ENCODE measurements at regions not wholly inside any gene's neighbourhood (a gene's known extent, or its start where the extent isn't known, plus 50 kb on each side); places are given as distances from the start of the nearest gene placed in this dataset.

DNA sequence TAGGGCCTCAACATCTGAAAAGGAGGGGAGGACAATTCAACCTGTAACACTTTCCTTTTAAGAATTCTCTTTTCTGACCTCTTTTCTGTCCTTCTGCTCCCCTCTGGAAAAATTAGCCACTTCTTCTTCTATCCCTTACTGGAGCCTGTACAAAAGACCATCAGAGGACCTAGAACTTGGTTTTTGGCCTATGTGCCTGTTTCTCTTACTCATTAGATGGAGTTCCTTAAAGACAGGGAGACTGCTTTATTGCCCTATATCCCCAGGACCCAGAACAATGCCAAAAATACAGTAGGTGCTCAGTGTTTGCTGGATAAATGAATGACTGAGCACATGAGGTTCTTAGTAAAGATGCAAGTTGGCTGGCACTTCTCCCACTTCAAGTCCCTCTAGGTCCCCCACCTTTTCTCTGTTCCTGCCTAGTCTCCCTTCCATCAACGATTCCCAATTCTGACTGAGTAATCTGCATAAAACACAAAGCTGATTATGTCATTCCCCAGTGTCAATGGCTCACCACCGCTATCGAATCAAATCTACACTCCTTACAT is 114.2 kb downstream of the DDX1 start:
- H3K27ac ChIP-seq (ENCODE audit: extremely low read depth, low read depth, low read length), result no peak overlapping the region
- no peak overlapping the region for H3K4me3 ChIP-seq (ENCODE audit: low read depth, low read length)
- TF ChIP-seq ZNF280C (tag by site-specific recombination; IDR thresholded peaks at IDR 0.05), result no peak
- TF ChIP-seq ZNF626 (tag by site-specific recombination; IDR thresholded peaks at IDR 0.05), result no peak
- no peak for TF ChIP-seq ZNF416 (tag by site-specific recombination; IDR thresholded peaks at IDR 0.05)
- TF ChIP-seq ZNF426 (tag by site-specific recombination; IDR thresholded peaks at IDR 0.05), result no peak
- TF ChIP-seq KLF1 (tag by site-specific recombination; IDR thresholded peaks at IDR 0.05), result no peak
- no peak for TF ChIP-seq ZBTB48 (tag by site-specific recombination; IDR thresholded peaks at IDR 0.05)
- TF ChIP-seq ZNF560 (tag by site-specific recombination; IDR thresholded peaks at IDR 0.05; ENCODE audit: borderline replicate concordance), result no peak
- TF ChIP-seq ELK4 (IDR thresholded peaks at IDR 0.05; ENCODE audit: borderline replicate concordance, low read depth, low read length), result no peak
- no peak for TF ChIP-seq ZNF423 (tag by site-specific recombination; IDR thresholded peaks at IDR 0.05)
- TF ChIP-seq, protein P1, sequence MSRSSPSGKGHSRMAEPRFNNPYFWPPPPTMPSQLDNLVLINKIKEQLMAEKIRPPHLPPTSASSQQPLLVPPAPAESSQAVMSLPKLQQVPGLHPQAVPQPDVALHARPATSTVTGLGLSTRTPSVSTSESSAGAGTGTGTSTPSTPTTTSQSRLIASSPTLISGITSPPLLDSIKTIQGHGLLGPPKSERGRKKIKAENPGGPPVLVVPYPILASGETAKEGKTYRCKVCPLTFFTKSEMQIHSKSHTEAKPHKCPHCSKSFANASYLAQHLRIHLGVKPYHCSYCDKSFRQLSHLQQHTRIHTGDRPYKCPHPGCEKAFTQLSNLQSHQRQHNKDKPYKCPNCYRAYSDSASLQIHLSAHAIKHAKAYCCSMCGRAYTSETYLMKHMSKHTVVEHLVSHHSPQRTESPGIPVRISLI (tag by site-specific recombination; IDR thresholded peaks at IDR 0.05), result no peak
- TF ChIP-seq ZNF776 (tag by site-specific recombination; IDR thresholded peaks at IDR 0.05; ENCODE audit: borderline replicate concordance), result no peak
- TF ChIP-seq BCL11A (tag by site-specific recombination; IDR thresholded peaks at IDR 0.05; ENCODE audit: low read depth), result no peak
- H3K9me3 ChIP-seq (ENCODE audit: control insufficient read depth, insufficient read depth, low read depth, low read length), result no peaks in the 10 kb centered on the region
- POLR2A ChIA-PET, result no interaction called here
- no peaks in the 10 kb centered on the region for H3K4me1 ChIP-seq (ENCODE audit: control insufficient read depth, insufficient read depth, low read length)
- H3K36me3 ChIP-seq (ENCODE audit: control insufficient read depth in 2 of 2, insufficient read depth in 1 of 2, low read length in 2 of 2), result no peaks in the 10 kb centered on the region
- CTCF ChIA-PET, result no interaction called here

DNA sequence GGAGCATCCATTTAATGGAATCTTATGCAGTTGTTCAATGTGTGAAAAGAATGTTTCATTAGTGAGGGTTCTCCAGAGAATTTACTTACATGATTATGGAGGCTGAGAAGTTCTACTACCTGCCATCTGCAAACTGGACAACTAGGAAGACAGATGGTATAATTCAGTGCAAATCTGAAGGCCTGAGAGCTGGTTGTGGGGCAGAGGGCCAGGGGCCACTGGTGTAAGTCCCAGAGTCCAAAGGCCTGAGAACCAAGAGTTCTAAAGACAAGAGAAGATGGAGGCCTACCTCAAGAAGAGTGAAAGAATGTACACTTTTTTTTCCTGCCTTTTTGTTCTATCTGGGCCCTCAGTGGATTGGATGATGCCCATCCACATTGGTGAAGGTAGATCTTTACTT is 114.8 kb downstream of the DDX1 start:
- H3K4me3 ChIP-seq (ENCODE audit: low read depth, low read length), result no peak overlapping the region
- POLR2A ChIA-PET, result no interaction called here
- H3K27ac ChIP-seq (ENCODE audit: extremely low read depth, low read depth, low read length), result no peak overlapping the region
- H3K4me1 ChIP-seq (ENCODE audit: control insufficient read depth, insufficient read depth, low read length), result no peaks in the 10 kb centered on the region
- CTCF ChIA-PET, result no interaction called here
- H3K9me3 ChIP-seq (ENCODE audit: control insufficient read depth, insufficient read depth, low read depth, low read length), result no peaks in the 10 kb centered on the region
- H3K36me3 ChIP-seq (ENCODE audit: control insufficient read depth in 2 of 2, insufficient read depth in 1 of 2, low read length in 2 of 2), result no peaks in the 10 kb centered on the region
- no peak for TF ChIP-seq ZNF580 (tag by site-specific recombination; IDR thresholded peaks at IDR 0.05)
- no peak for TF ChIP-seq SALL2 (tag by site-specific recombination; IDR thresholded peaks at IDR 0.05; ENCODE audit: borderline replicate concordance)
- no peak for TF ChIP-seq ZNF114 (tag by site-specific recombination; IDR thresholded peaks at IDR 0.05)
- no peak for TF ChIP-seq ZNF311 (tag by site-specific recombination; IDR thresholded peaks at IDR 0.05; ENCODE audit: borderline replicate concordance)
- TF ChIP-seq, protein P2, sequence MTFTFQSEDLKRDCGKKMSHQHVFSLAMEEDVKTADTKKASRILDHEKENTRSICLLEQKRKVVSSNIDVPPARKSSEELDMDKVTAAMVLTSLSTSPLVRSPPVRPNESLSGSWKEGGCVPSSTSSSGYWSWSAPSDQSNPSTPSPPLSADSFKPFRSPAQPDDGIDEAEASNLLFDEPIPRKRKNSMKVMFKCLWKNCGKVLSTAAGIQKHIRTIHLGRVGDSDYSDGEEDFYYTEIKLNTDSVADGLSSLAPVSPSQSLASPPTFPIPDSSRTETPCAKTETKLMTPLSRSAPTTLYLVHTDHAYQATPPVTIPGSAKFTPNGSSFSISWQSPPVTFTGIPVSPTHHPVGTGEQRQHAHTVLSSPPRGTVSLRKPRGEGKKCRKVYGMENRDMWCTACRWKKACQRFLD (tag by site-specific recombination; IDR thresholded peaks at IDR 0.05), result no peak
- TF ChIP-seq OSR2 (tag by site-specific recombination; IDR thresholded peaks at IDR 0.05), result no peak
- TF ChIP-seq ZNF211 (tag by site-specific recombination; IDR thresholded peaks at IDR 0.05; ENCODE audit: low read depth), result no peak
- no peak for TF ChIP-seq ZSCAN30 (tag by site-specific recombination; IDR thresholded peaks at IDR 0.05)
- no peak for TF ChIP-seq ZNF747 (tag by site-specific recombination; IDR thresholded peaks at IDR 0.05)
- TF ChIP-seq KLF8 (tag by site-specific recombination; IDR thresholded peaks at IDR 0.05), result no peak
- TF ChIP-seq, protein P3, sequence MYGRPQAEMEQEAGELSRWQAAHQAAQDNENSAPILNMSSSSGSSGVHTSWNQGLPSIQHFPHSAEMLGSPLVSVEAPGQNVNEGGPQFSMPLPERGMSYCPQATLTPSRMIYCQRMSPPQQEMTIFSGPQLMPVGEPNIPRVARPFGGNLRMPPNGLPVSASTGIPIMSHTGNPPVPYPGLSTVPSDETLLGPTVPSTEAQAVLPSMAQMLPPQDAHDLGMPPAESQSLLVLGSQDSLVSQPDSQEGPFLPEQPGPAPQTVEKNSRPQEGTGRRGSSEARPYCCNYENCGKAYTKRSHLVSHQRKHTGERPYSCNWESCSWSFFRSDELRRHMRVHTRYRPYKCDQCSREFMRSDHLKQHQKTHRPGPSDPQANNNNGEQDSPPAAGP (tag by site-specific recombination; IDR thresholded peaks at IDR 0.05), result no peak
- no peak for TF ChIP-seq ZNF621 (tag by site-specific recombination; IDR thresholded peaks at IDR 0.05)
- TF ChIP-seq, protein P4, sequence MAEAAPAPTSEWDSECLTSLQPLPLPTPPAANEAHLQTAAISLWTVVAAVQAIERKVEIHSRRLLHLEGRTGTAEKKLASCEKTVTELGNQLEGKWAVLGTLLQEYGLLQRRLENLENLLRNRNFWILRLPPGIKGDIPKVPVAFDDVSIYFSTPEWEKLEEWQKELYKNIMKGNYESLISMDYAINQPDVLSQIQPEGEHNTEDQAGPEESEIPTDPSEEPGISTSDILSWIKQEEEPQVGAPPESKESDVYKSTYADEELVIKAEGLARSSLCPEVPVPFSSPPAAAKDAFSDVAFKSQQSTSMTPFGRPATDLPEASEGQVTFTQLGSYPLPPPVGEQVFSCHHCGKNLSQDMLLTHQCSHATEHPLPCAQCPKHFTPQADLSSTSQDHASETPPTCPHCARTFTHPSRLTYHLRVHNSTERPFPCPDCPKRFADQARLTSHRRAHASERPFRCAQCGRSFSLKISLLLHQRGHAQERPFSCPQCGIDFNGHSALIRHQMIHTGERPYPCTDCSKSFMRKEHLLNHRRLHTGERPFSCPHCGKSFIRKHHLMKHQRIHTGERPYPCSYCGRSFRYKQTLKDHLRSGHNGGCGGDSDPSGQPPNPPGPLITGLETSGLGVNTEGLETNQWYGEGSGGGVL (tag by site-specific recombination; IDR thresholded peaks at IDR 0.05), result no peak
- no peak for TF ChIP-seq ZNF514 (tag by site-specific recombination; IDR thresholded peaks at IDR 0.05)
